MM.1S (cell line): ENCODE measurements at regions not wholly inside any gene's neighbourhood (a gene's known extent, or its start where the extent isn't known, plus 50 kb on each side); places are given as distances from the start of the nearest gene placed in this dataset.

ENCODE experiments used
- DNase-seq: peaks from one replicate; pipeline ENCODE4 v3.0.0-alpha.2; 2015
- H2AFZ ChIP-seq: fragments of 300-600 bp; sonication (generic); 2 replicates; pipeline ENCODE4 v1.6.0; 2016; ENCODE audit warnings: antibody characterized with exemption, low read length
- H3F3A ChIP-seq: fragments of 300-600 bp; sonication (generic); 2 replicates; pipeline ENCODE4 v1.6.1; 2016; ENCODE audit warnings: mild to moderate bottlenecking, antibody characterized with exemption, low read length, moderate library complexity, mixed read lengths; ENCODE audit not compliant: insufficient read depth
- H3K27ac ChIP-seq: fragments of 300-600 bp; sonication (generic); 2 replicates; pipeline ENCODE4 v1.5.1; 2016; ENCODE audit warnings: mild to moderate bottlenecking, low read length
- H3K27me3 ChIP-seq: fragments of 300-600 bp; sonication (generic); replicated peaks from 2 replicates; pipeline ENCODE4 v1.6.0; 2016; ENCODE audit warnings: low read length; ENCODE audit not compliant: insufficient read depth
- H3K36me3 ChIP-seq: fragments of 300-600 bp; sonication (generic); replicated peaks from 2 replicates; pipeline ENCODE4 v1.6.1; 2016; ENCODE audit warnings: mild to moderate bottlenecking, low read length, mixed read lengths; ENCODE audit not compliant: insufficient read depth
- H3K4me1 ChIP-seq: fragments of 300-600 bp; sonication (generic); 2 replicates; pipeline ENCODE4 v1.6.1; 2016; ENCODE audit warnings: low read length, mixed read lengths
- H3K4me2 ChIP-seq: fragments of 300-600 bp; sonication (generic); 2 replicates; pipeline ENCODE4 v1.6.0; 2016; ENCODE audit warnings: low read depth, low read length
- H3K4me3 ChIP-seq: fragments of 300-600 bp; sonication (generic); 2 replicates; pipeline ENCODE4 v1.5.1; 2016; ENCODE audit warnings: low read length, mixed read lengths
- H3K79me2 ChIP-seq: fragments of 300-600 bp; sonication (generic); 2 replicates; pipeline ENCODE4 v1.6.1; 2016; ENCODE audit warnings: mixed run types, low read length, mixed read lengths
- H3K9ac ChIP-seq: fragments of 300-600 bp; sonication (generic); 2 replicates; pipeline ENCODE4 v1.6.1; 2016; ENCODE audit warnings: low read length, mixed read lengths
- H3K9me2 ChIP-seq: fragments of 300-600 bp; sonication (generic); replicated peaks from 2 replicates; pipeline ENCODE4 v1.6.1; 2016; ENCODE audit warnings: mild to moderate bottlenecking, low read length, mixed read lengths; ENCODE audit not compliant: insufficient read depth
- H3K9me3 ChIP-seq: fragments of 300-600 bp; sonication (generic); replicated peaks from 2 replicates; pipeline ENCODE4 v1.6.1; 2016; ENCODE audit warnings: mild to moderate bottlenecking, low read length, mixed read lengths; ENCODE audit not compliant: insufficient read depth
- H4K20me1 ChIP-seq: fragments of 300-600 bp; sonication (generic); 2 replicates; pipeline ENCODE4 v1.6.1; 2016; ENCODE audit warnings: mild to moderate bottlenecking, low read length, moderate library complexity, mixed read lengths; ENCODE audit not compliant: insufficient read depth
- EZH2 ChIP-seq: fragments of 300-600 bp; sonication (generic); optimal IDR thresholded peaks from 2 replicates; pipeline ENCODE3; 2017; ENCODE audit warnings: low read depth, mild to moderate bottlenecking, antibody characterized with exemption, low read length, mixed read lengths
- EZH2phosphoT487 ChIP-seq: fragments of 300-600 bp; sonication (generic); IDR thresholded peaks from 2 replicates; pipeline ENCODE4 v1.6.1; 2018; ENCODE audit warnings: antibody characterized with exemption, low read length
- TF ChIP-seq, protein P1 (sequence below): fragments of 300-600 bp; sonication (generic); IDR thresholded peaks from 2 replicates; pipeline ENCODE4 v1.5.1; 2016; ENCODE audit warnings: antibody characterized with exemption, low read length, mixed read lengths

- no peak overlapping the region for H3K9ac ChIP-seq
- no peaks in the 10 kb centered on the region for H3K36me3 ChIP-seq
- H4K20me1 ChIP-seq, result no peaks in the 10 kb centered on the region
- H3K9me2 ChIP-seq, result no peaks in the 10 kb centered on the region
- no peaks in the 10 kb centered on the region for H3K9me3 ChIP-seq
- no peak overlapping the region for H3K27ac ChIP-seq
- no peaks in the 10 kb centered on the region for H3F3A ChIP-seq
- DNase-seq, result no peak
- TF ChIP-seq EZH2, result no peak
- no peak overlapping the region for H3K4me2 ChIP-seq
- peaks cover 6% of the 10 kb centered on the region; the same call in 1 of the 2 replicates for H3K4me1 ChIP-seq
- no peak overlapping the region for H3K4me3 ChIP-seq
- no peak overlapping the region for H2AFZ ChIP-seq
- H3K79me2 ChIP-seq, result no peaks in the 10 kb centered on the region
- no peaks in the 10 kb centered on the region for H3K27me3 ChIP-seq
Measured at GRCh38 chr5:61272688-61273087, 59.4 kb upstream of the ZSWIM6 start.

- peaks cover 6% of the 10 kb centered on the region; the same call in 1 of the 2 replicates for H3K4me1 ChIP-seq
Measured at GRCh38 chr5:61273279-61273975, 58.6 kb upstream of the ZSWIM6 start.

DNA sequence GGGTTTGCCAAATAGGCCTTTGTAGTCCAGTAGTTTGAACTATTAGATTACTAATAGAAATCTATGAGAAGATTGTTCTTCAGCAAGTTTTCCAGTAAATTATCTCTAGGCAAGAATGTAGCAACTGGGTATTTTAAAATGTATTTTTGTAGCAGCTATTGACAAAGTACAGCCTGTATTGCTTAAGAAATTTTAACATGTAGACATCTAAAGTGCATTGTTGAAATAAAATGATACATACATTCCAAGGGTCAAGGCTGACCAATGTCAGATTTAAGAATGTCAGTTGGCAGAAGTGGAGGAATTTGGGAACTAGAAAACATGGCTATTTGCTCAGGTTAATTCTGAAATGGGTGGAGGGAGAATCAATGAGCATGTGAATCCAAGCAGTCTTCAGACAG, 57.5 kb upstream of the ZSWIM6 start:
- Histone ChIP-seq H3K27ac (no peak overlapping the region), H3K9me3 (no peaks in the 10 kb centered on the region), H3K4me1 (peaks cover 6% of the 10 kb centered on the region; the same call in 1 of the 2 replicates), H3K4me3 (no peak overlapping the region), H4K20me1 (no peaks in the 10 kb centered on the region), H2AFZ (no peak overlapping the region), H3K9me2 (no peaks in the 10 kb centered on the region), H3K79me2 (no peaks in the 10 kb centered on the region), H3K9ac (no peak overlapping the region), H3K4me2 (no peak overlapping the region), H3K27me3 (no peaks in the 10 kb centered on the region), H3F3A (no peaks in the 10 kb centered on the region), H3K36me3 (no peaks in the 10 kb centered on the region)
- DNase-seq, result no peak
- TF ChIP-seq EZH2 (no peak), EZH2phosphoT487 (no peak)
- TF ChIP-seq, protein P1, sequence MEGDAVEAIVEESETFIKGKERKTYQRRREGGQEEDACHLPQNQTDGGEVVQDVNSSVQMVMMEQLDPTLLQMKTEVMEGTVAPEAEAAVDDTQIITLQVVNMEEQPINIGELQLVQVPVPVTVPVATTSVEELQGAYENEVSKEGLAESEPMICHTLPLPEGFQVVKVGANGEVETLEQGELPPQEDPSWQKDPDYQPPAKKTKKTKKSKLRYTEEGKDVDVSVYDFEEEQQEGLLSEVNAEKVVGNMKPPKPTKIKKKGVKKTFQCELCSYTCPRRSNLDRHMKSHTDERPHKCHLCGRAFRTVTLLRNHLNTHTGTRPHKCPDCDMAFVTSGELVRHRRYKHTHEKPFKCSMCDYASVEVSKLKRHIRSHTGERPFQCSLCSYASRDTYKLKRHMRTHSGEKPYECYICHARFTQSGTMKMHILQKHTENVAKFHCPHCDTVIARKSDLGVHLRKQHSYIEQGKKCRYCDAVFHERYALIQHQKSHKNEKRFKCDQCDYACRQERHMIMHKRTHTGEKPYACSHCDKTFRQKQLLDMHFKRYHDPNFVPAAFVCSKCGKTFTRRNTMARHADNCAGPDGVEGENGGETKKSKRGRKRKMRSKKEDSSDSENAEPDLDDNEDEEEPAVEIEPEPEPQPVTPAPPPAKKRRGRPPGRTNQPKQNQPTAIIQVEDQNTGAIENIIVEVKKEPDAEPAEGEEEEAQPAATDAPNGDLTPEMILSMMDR, result no peak

More at GRCh38 chr5:61273279-61273975, 58.6 kb upstream of the ZSWIM6 start:
- H3K4me3 ChIP-seq, result no peak overlapping the region
- H3K4me2 ChIP-seq, result no peak overlapping the region
- no peak overlapping the region for H3K9ac ChIP-seq
- no peak overlapping the region for H3K27ac ChIP-seq
- DNase-seq, result no peak
- H3K36me3 ChIP-seq, result no peaks in the 10 kb centered on the region
- TF ChIP-seq EZH2 (no peak), EZH2phosphoT487 (no peak)
- TF ChIP-seq, protein P1, result no peak
- no peak overlapping the region for H2AFZ ChIP-seq
- H3K9me2 ChIP-seq, result no peaks in the 10 kb centered on the region
- no peaks in the 10 kb centered on the region for H3K79me2 ChIP-seq
- no peaks in the 10 kb centered on the region for H3K9me3 ChIP-seq
- H3K27me3 ChIP-seq, result no peaks in the 10 kb centered on the region
- no peaks in the 10 kb centered on the region for H3F3A ChIP-seq
- H4K20me1 ChIP-seq, result no peaks in the 10 kb centered on the region

- no peak for TF ChIP-seq EZH2phosphoT487
- TF ChIP-seq EZH2, result no peak
- TF ChIP-seq, protein P1, result no peak
- Histone ChIP-seq H3K79me2 (no peaks in the 10 kb centered on the region), H3K27me3 (no peaks in the 10 kb centered on the region), H3F3A (no peaks in the 10 kb centered on the region), H2AFZ (no peak overlapping the region), H3K4me2 (no peak overlapping the region), H3K9ac (no peak overlapping the region), H4K20me1 (no peaks in the 10 kb centered on the region), H3K4me1 (peaks cover 6% of the 10 kb centered on the region; the same call in 1 of the 2 replicates), H3K9me3 (no peaks in the 10 kb centered on the region), H3K9me2 (no peaks in the 10 kb centered on the region), H3K36me3 (no peaks in the 10 kb centered on the region), H3K4me3 (no peak overlapping the region), H3K27ac (no peak overlapping the region)
- no peak for DNase-seq
Measured at GRCh38 chr5:61275841-61276240, 56.2 kb upstream of the ZSWIM6 start.
